Ovary (tissue), 7 donors: ENCODE measurements at regions not wholly inside any gene's neighbourhood (a gene's known extent, or its start where the extent isn't known, plus 50 kb on each side); places are given as distances from the start of the nearest gene placed in this dataset.

ENCODE experiments used
- DNase-seq, 5 donors: peaks; one replicate each; pipeline ENCODE4 v3.0.0-alpha.2; 2019 to 2020
- H3K27ac ChIP-seq, 2 donors: fragments of 200-600 bp; one replicate each; pipeline versions ENCODE4 v1.5.1 to v1.8.0; 2019 to 2022
- H3K27me3 ChIP-seq: fragments of 200-600 bp; one replicate; pipeline ENCODE4 v1.8.0; 2022
- H3K36me3 ChIP-seq: fragments of 200-600 bp; sonication (generic); one replicate; pipeline ENCODE4 v1.5.1; 2019
- H3K4me1 ChIP-seq: one replicate; pipeline ENCODE4 v1.8.1; 2013; ENCODE audit warnings: mild to moderate bottlenecking, moderate library complexity; ENCODE audit not compliant: insufficient read depth
- H3K4me3 ChIP-seq: fragments of 200-600 bp; sonication (generic); one replicate; pipeline ENCODE4 v1.5.1; 2017
- H3K9me3 ChIP-seq, 2 donors: fragments of 200-600 bp in 1 of 2; sonication (generic) in 1 of 2; one replicate each; pipeline versions ENCODE4 v1.5.1 to v1.8.1; 2013 to 2019; ENCODE audit warnings: mild to moderate bottlenecking in 1 of 2, moderate library complexity in 1 of 2
- EP300 ChIP-seq: sonication (generic); formaldehyde crosslinking; IDR thresholded peaks from one replicate; pipeline ENCODE4 v1.6.1; 2017; ENCODE audit warnings: antibody characterized with exemption
- POLR2A ChIP-seq: fragments of 450-650 bp; IDR thresholded peaks from one replicate; pipeline ENCODE4 v1.6.1; 2017; ENCODE audit warnings: antibody characterized with exemption, mild to moderate bottlenecking, moderate library complexity
- whole genome bisulfite sequencing, 3 donors: extraction: QIAGEN DNeasy Blood & Tissue Kit in 1 of 3; methylation state at CpG; one replicate each; pipeline versions ENCODE4 v1.1.5 to v1.1.7; 2013 to 2017; 5-methylcytosine and 5-hydroxymethylcytosine counted together
- intact Hi-C, 4 donors: fragments of 100-400 bp; cut with DNase I; formaldehyde crosslinking; loops; one replicate each; pipeline versions ENCODE4 v1.11.0 to v1.15.1; 2022 to 2023
- TF ChIP-seq, protein P1 (sequence below), 3 donors: fragments of 450-650 bp in 2 of 3; fragments of 200-600 bp in 1 of 3; IDR thresholded peaks; one replicate each; pipeline versions ENCODE4 v1.5.1 to v1.8.0; 2016 to 2022; ENCODE audit warnings: antibody characterized with exemption in 3 of 3, mild to moderate bottlenecking in 1 of 3
- donor health status: DM: no; HTN: no; CAD: no; lungs with moderate emphysema.
- donor health status: DM: no; HTN: no; CAD: no.
- donor health status: Bipolar disorder and iron deficiency.
- donor health status: DM: no; HTN: no; CAD: no.
- donor health status: DM: yes; HTN: yes; CAD: no.

- no peak for DNase-seq
- no peaks in the 10 kb centered on the region for H3K27me3 ChIP-seq
- H3K4me3 ChIP-seq = no peak overlapping the region
- intact Hi-C loops = no loop called here
- no peak overlapping the region for H3K27ac ChIP-seq
- TF ChIP-seq EP300 = no peak
- TF ChIP-seq POLR2A = no peak
- TF ChIP-seq, protein P1, sequence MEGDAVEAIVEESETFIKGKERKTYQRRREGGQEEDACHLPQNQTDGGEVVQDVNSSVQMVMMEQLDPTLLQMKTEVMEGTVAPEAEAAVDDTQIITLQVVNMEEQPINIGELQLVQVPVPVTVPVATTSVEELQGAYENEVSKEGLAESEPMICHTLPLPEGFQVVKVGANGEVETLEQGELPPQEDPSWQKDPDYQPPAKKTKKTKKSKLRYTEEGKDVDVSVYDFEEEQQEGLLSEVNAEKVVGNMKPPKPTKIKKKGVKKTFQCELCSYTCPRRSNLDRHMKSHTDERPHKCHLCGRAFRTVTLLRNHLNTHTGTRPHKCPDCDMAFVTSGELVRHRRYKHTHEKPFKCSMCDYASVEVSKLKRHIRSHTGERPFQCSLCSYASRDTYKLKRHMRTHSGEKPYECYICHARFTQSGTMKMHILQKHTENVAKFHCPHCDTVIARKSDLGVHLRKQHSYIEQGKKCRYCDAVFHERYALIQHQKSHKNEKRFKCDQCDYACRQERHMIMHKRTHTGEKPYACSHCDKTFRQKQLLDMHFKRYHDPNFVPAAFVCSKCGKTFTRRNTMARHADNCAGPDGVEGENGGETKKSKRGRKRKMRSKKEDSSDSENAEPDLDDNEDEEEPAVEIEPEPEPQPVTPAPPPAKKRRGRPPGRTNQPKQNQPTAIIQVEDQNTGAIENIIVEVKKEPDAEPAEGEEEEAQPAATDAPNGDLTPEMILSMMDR (IDR thresholded peaks at IDR 0.05) = no peak
- no peaks in the 10 kb centered on the region for H3K4me1 ChIP-seq
- H3K36me3 ChIP-seq = no peaks in the 10 kb centered on the region
- H3K9me3 ChIP-seq = no peaks in the 10 kb centered on the region
Measured at GRCh38 chr4:151517896-151518295, 108.9 kb downstream of the FHIP1A start.

- Histone ChIP-seq H3K36me3 (no peaks in the 10 kb centered on the region), H3K9me3 (no peaks in the 10 kb centered on the region), H3K4me1 (no peaks in the 10 kb centered on the region), H3K4me3 (no peak overlapping the region), H3K27me3 (no peaks in the 10 kb centered on the region), H3K27ac (no peak overlapping the region)
- intact Hi-C loops = no loop called here
- TF ChIP-seq EP300 = no peak
- TF ChIP-seq, protein P1 (IDR thresholded peaks at IDR 0.05) = no peak
- no peak for TF ChIP-seq POLR2A
- DNase-seq = no peak
- WGBS, 3 donors = 49 to 64% (median 57%) methylated on average over 3 of the region's 3 CpGs
Measured at GRCh38 chr4:151518359-151518758, 109.4 kb downstream of the FHIP1A start.

- Histone ChIP-seq H3K27me3 (no peaks in the 10 kb centered on the region), H3K9me3 (no peaks in the 10 kb centered on the region), H3K36me3 (no peaks in the 10 kb centered on the region), H3K4me3 (no peak overlapping the region), H3K27ac (no peak overlapping the region), H3K4me1 (no peaks in the 10 kb centered on the region)
- TF ChIP-seq POLR2A (no peak), EP300 (no peak)
- TF ChIP-seq, protein P1 (IDR thresholded peaks at IDR 0.05) = no peak
- no peak for DNase-seq
- WGBS, 3 donors = 84 to 92% (median 88%) methylated on average over 2 of the region's 2 CpGs
- intact Hi-C loops = no loop called here
Measured at GRCh38 chr4:151519728-151520415, 110.9 kb downstream of the FHIP1A start.

DNA sequence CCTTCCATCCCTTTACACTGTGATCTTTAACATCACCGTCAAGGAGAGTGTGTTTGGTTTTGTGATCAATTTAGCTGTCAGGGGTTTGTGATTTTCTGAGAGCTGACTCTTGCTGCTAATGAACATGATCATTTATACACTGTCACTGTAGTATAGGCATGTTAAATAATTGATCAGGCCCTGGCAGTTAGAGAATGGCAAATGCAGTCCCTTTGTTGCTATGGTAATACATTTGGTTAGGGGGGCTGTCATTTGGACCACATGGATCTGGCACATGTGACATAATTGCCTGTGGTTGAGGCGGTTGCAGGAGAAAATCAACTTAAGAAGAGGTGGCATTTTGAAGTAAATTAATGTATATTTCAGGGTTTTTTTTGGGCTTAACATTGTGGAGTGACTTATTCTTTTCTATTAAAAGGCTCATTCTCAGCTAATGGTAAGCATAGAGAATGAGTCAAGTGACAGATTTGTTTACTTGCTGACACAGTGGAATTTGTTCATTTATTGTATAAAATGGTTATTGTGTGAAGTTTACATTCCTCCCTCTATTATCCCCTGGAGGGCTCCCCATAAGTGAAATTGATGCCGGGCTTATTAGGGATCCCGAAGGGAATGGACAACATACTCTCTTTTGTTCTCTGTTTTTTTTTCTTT lies 114.0 kb downstream of the FHIP1A start:
- intact Hi-C loops = no loop called here

More for the DNA sequence above, 114.0 kb downstream of the FHIP1A start:
- 83 to 90% (median 88%) methylated on average over 4 of the region's 4 CpGs for WGBS, 3 donors
- no peak for DNase-seq
- Histone ChIP-seq H3K27me3 (no peaks in the 10 kb centered on the region), H3K27ac (no peak overlapping the region), H3K4me3 (no peak overlapping the region), H3K9me3 (no peaks in the 10 kb centered on the region), H3K4me1 (no peaks in the 10 kb centered on the region), H3K36me3 (no peaks in the 10 kb centered on the region)
- TF ChIP-seq EP300 (no peak), POLR2A (no peak)
- TF ChIP-seq, protein P1 (IDR thresholded peaks at IDR 0.05) = no peak
